Activated naive CD8-positive, alpha-beta T cell treated with anti-CD3 and anti-CD28 coated beads for 36 hours (primary cell): ENCODE measurements at regions not wholly inside any gene's neighbourhood (a gene's known extent, or its start where the extent isn't known, plus 50 kb on each side); places are given as distances from the start of the nearest gene placed in this dataset.
"Not testable (repeated sequence)": the region's sequence is repeated elsewhere in the genome, so short reads cannot be mapped to it uniquely, and the experiment has no call there.

Experiments
- DNase-seq: peaks from one replicate; pipeline ENCODE4 v3.0.0; 2021
- H3K27ac Mint-ChIP-seq: one replicate; pipeline ENCODE4 v1.8.0; 2022; ENCODE audit warnings: mild to moderate bottlenecking, moderate library complexity, mixed read lengths
- H3K27me3 Mint-ChIP-seq: one replicate; pipeline ENCODE4 v1.8.0; 2022; ENCODE audit warnings: mild to moderate bottlenecking, mixed read lengths
- H3K36me3 Mint-ChIP-seq: one replicate; pipeline ENCODE4 v1.8.0; 2021; ENCODE audit warnings: mild to moderate bottlenecking, mixed read lengths
- H3K4me1 Mint-ChIP-seq: one replicate; pipeline ENCODE4 v1.8.0; 2021; ENCODE audit warnings: mixed read lengths
- H3K4me3 Mint-ChIP-seq: one replicate; pipeline ENCODE4 v1.8.0; 2022; ENCODE audit warnings: mild to moderate bottlenecking, moderate library complexity, mixed read lengths
- H3K9me3 Mint-ChIP-seq: one replicate; pipeline ENCODE4 v1.8.0; 2022; ENCODE audit warnings: mixed read lengths

DNA sequence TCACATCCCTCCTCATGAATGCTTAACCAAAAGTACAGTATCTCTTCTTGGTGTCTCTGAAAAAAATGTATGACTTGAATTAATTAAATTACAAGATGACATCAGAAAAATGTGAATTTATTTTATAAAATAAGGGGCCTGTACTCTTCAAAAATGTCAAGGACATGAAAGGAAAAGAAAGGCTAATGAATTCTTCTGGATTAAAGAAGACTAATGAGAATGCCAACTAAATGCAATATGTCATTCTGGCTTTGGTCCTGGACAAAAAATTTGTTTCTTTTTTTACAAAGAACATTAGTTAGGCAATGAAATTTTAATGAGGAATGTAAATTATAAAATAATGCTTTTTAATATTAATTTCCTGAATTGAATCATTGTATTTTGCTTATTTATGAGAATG, 1125.7 kb downstream of the DNAJB9 start:
- Mint-ChIP-seq H3K4me3 (no peak overlapping the region), H3K36me3 (no peaks in the 10 kb centered on the region), H3K27ac (no peak overlapping the region), H3K9me3 (peaks cover 3% of the 10 kb centered on the region), H3K4me1 (no peaks in the 10 kb centered on the region), H3K27me3 (no peaks in the 10 kb centered on the region)
- no peak for DNase-seq

DNA sequence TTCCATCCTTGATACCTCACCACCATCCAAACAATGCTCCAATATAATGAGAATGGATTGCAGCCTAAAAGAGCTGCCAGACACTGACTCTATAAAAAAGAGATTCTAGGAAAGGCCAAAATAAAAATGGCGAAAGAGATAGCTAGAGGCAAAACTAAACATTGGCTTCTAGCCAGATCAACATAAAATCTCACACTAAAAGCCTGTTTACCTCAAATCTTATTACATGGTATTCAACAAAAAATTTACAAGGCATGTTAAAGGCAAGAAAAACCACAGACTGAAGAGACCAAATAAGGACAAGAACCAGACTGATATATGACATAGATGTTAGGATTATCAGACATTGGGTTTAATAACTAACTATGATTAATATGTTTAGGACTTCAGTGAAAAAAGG, 1127.0 kb downstream of the DNAJB9 start:
- peaks cover 3% of the 10 kb centered on the region for H3K9me3 Mint-ChIP-seq
- H3K4me3 Mint-ChIP-seq: no peak overlapping the region
- no peak for DNase-seq
- no peaks in the 10 kb centered on the region for H3K4me1 Mint-ChIP-seq
- no peaks in the 10 kb centered on the region for H3K36me3 Mint-ChIP-seq
- H3K27me3 Mint-ChIP-seq: no peaks in the 10 kb centered on the region
- H3K27ac Mint-ChIP-seq: no peak overlapping the region

DNA sequence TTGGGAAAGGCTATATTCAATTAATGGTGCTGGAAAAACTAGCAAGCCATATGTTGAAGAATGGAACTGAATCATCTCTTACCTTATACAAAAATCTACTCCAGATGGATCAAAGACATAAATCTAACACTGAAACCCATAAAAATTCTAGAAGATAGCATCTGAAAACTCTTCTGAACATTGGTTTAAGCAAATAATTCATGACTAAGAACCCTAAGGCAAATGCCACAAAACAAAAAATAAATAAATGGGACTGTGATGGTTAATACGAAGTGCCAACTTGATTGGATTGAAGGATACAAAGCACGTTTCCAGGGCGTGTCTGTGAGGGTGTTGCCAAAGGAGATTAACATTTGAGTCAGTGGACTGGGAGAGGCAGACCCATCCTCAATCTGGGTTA, 1130.0 kb downstream of the DNAJB9 start:
- DNase-seq: no peak
- peaks cover 3% of the 10 kb centered on the region for H3K9me3 Mint-ChIP-seq
- H3K27ac Mint-ChIP-seq: no peak overlapping the region
- no peaks in the 10 kb centered on the region for H3K4me1 Mint-ChIP-seq
- H3K4me3 Mint-ChIP-seq: no peak overlapping the region
- H3K27me3 Mint-ChIP-seq: no peaks in the 10 kb centered on the region
- H3K36me3 Mint-ChIP-seq: no peaks in the 10 kb centered on the region

DNA sequence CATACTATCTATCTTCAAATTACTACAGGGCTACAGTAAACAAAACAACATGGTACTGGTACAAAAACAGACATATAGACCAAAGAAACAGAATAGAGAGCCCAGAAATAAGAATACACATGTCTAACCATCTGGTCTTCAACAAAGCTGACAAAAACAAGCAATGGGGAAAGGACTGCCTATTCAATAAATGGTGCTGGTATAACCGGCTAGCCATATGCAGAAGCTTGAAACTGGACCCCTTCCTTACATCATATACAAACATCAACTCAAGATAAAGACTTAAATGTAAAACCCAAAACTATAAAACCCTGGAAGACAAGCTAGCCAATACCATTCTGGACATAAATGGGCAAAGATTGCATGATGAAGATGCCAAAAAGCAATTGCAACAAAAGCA, 1143.7 kb downstream of the DNAJB9 start:
- H3K36me3 Mint-ChIP-seq: no peaks in the 10 kb centered on the region
- H3K27ac Mint-ChIP-seq: no peak overlapping the region
- no peak for DNase-seq
- H3K27me3 Mint-ChIP-seq: no peaks in the 10 kb centered on the region
- no peak overlapping the region for H3K4me3 Mint-ChIP-seq
- peaks cover 2% of the 10 kb centered on the region for H3K9me3 Mint-ChIP-seq
- H3K4me1 Mint-ChIP-seq: no peaks in the 10 kb centered on the region

DNA sequence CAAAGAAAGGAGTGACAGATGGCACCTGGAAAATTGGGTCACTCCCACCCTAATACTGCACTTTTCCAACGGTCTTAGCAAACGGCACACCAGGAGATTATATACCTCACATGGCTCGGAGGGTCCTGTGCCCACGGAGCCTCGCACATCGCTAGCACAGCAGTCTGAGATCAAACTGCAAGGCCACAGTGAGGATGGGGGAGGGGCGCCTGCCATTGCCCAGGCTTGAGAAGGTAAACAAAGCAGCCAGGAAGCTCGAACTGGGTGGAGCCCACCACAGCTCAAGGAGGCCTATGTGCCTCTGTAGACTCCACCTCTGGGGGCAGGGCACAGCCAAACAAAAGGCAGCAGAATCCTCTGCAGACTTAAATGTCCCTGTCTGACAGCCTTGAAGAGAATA, 1149.7 kb downstream of the DNAJB9 start:
- DNase-seq, H3K36me3 Mint-ChIP-seq: not testable (repeated sequence)

DNA sequence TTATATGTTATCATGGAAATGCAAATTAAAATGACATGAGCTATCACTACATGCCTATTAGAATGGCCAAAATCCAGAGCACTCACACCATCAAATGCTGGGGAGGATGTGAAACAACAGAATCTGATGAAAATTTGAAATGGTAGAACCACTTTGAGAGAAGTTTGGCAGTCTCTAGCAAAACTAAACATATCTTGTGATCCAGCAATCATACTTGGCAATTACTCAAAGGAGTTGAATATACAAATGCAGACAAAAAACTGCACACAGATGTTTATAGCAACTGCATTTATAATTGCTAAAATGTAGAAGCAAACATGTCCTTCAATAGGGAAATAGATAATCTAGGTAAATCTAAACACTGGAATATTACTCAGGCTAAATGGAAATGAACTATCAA, 1164.9 kb downstream of the DNAJB9 start:
- Mint-ChIP-seq H3K27me3 (no peaks in the 10 kb centered on the region), H3K27ac (no peak overlapping the region), H3K9me3 (no peaks in the 10 kb centered on the region), H3K4me3 (no peak overlapping the region), H3K36me3 (no peaks in the 10 kb centered on the region), H3K4me1 (no peaks in the 10 kb centered on the region)
- DNase-seq: no peak

More for the DNA sequence above, 1149.7 kb downstream of the DNAJB9 start:
- not testable (repeated sequence) for H3K9me3 Mint-ChIP-seq, H3K27ac Mint-ChIP-seq, H3K27me3 Mint-ChIP-seq, H3K4me3 Mint-ChIP-seq, H3K4me1 Mint-ChIP-seq

DNA sequence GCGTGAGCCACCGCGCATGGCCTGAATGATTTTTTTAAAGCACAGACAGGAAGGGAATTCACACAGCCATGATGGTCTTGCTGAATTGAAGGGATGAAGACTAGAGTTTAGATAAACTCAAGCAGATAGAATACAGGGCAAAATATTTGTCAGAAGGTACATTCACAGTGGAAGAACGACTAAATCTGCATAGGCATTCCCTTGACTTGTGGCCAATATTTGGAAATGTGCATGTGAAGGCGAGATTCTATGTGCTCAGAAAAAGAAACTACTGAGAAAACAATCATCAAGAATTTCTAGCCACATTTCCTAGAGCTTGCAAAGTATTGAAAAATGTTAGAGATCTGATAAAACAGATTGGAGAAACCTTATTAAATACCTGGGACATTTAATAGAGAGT, 1166.2 kb downstream of the DNAJB9 start:
- H3K27ac Mint-ChIP-seq: no peak overlapping the region
- H3K36me3 Mint-ChIP-seq: no peaks in the 10 kb centered on the region
- H3K4me1 Mint-ChIP-seq: no peaks in the 10 kb centered on the region
- no peaks in the 10 kb centered on the region for H3K9me3 Mint-ChIP-seq
- H3K27me3 Mint-ChIP-seq: no peaks in the 10 kb centered on the region
- no peak for DNase-seq
- no peak overlapping the region for H3K4me3 Mint-ChIP-seq

- Mint-ChIP-seq H3K36me3 (no peaks in the 10 kb centered on the region), H3K4me3 (no peak overlapping the region), H3K4me1 (no peaks in the 10 kb centered on the region), H3K9me3 (no peaks in the 10 kb centered on the region), H3K27ac (no peak overlapping the region), H3K27me3 (no peaks in the 10 kb centered on the region)
- no peak for DNase-seq
Observed at GRCh38 chr7:109745677-109746410, 1176.2 kb downstream of the DNAJB9 start.

DNA sequence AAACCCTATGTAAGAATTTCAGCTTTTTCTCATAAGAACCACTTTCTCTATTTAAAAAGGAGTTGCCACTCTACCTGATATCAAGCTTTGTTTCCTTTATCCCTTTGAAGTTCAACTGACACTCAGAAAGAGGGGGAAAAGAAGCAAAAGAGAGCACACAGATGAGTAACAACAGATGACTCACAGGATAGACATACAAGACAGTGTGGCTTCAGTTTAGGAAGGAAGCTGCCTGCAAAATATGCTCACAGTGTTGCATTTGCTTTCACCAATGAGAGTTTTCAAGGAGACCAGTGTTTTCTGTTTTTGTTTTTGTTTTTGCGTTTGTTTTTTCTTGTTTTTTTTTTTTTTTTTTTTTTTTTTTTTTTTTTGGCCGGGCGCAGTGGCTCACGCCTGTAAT, 1181.6 kb downstream of the DNAJB9 start:
- H3K4me3 Mint-ChIP-seq: no peak overlapping the region
- no peaks in the 10 kb centered on the region for H3K4me1 Mint-ChIP-seq
- no peaks in the 10 kb centered on the region for H3K36me3 Mint-ChIP-seq
- no peaks in the 10 kb centered on the region for H3K9me3 Mint-ChIP-seq
- no peak overlapping the region for H3K27ac Mint-ChIP-seq
- no peak for DNase-seq
- no peaks in the 10 kb centered on the region for H3K27me3 Mint-ChIP-seq

- Mint-ChIP-seq H3K4me1 (no peaks in the 10 kb centered on the region), H3K9me3 (no peaks in the 10 kb centered on the region), H3K36me3 (no peaks in the 10 kb centered on the region), H3K27ac (no peak overlapping the region), H3K27me3 (no peaks in the 10 kb centered on the region), H3K4me3 (no peak overlapping the region)
- DNase-seq: no peak
Observed at GRCh38 chr7:109752068-109752467, 1182.4 kb downstream of the DNAJB9 start.

DNA sequence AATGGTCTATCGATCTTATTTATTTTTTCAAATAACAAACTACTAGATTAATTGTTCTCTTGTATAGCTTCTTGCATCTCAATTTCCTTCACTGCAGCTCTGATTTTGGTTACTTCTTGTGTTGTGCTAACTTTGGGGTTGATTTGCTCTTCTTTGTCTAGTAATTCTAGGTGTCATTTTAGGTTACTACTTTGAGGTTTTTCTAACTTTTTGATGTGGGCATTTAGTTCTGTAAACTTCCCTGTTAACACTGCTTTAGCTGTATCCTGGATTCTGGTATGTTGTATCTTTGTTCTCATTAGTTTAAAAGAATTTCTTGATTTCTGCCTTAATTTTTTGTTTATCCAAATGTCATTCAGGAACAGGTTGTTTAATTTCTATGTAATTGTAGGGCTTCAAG, 1188.0 kb downstream of the DNAJB9 start:
- Mint-ChIP-seq H3K4me3 (no peak overlapping the region), H3K36me3 (no peaks in the 10 kb centered on the region), H3K9me3 (peaks cover 9% of the 10 kb centered on the region), H3K27ac (no peak overlapping the region), H3K4me1 (no peaks in the 10 kb centered on the region), H3K27me3 (no peaks in the 10 kb centered on the region)
- DNase-seq: no peak

GRCh38 chr7:109763611-109764010, 1193.9 kb downstream of the DNAJB9 start:
- Mint-ChIP-seq H3K36me3 (no peaks in the 10 kb centered on the region), H3K4me1 (no peaks in the 10 kb centered on the region), H3K27ac (no peak overlapping the region), H3K9me3 (peaks cover 7% of the 10 kb centered on the region), H3K4me3 (no peak overlapping the region), H3K27me3 (no peaks in the 10 kb centered on the region)
- DNase-seq: no peak

DNA sequence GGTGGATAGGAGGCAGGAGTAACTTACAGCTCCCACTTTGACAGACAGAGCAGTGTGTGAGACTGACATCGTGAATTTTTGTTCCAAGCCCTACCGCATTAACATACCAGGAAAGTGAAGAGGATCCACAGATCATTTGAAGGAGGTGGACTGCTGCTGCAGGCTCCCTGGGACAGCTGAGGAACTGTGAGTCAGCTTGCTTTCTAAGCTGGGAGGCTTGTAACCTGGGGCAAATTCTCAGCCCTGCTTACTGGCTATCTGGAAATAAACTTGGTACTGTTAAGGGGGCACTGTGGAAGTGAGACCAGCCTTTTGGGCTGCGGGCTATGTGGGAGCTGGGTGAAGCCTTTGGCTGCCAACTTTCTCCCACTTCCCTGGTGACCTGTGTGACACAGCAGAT, 1202.5 kb downstream of the DNAJB9 start:
- Mint-ChIP-seq H3K4me1 (no peaks in the 10 kb centered on the region), H3K36me3 (no peaks in the 10 kb centered on the region), H3K9me3 (peaks cover 4% of the 10 kb centered on the region), H3K27ac (no peak overlapping the region), H3K27me3 (no peaks in the 10 kb centered on the region), H3K4me3 (no peak overlapping the region)
- DNase-seq: no peak

GRCh38 chr7:109782806-109783205, 1213.1 kb downstream of the DNAJB9 start:
- Mint-ChIP-seq H3K4me1 (no peaks in the 10 kb centered on the region), H3K27ac (no peak overlapping the region), H3K27me3 (no peaks in the 10 kb centered on the region), H3K9me3 (no peaks in the 10 kb centered on the region), H3K36me3 (no peaks in the 10 kb centered on the region), H3K4me3 (no peak overlapping the region)
- DNase-seq: no peak

- no peaks in the 10 kb centered on the region for H3K36me3 Mint-ChIP-seq
- no peak for DNase-seq
- H3K27me3 Mint-ChIP-seq: no peaks in the 10 kb centered on the region
- no peaks in the 10 kb centered on the region for H3K4me1 Mint-ChIP-seq
- H3K27ac Mint-ChIP-seq: no peak overlapping the region
- H3K9me3 Mint-ChIP-seq: peaks cover 2% of the 10 kb centered on the region
- no peak overlapping the region for H3K4me3 Mint-ChIP-seq
Observed at GRCh38 chr7:109806548-109806947, 1236.9 kb downstream of the DNAJB9 start.

DNA sequence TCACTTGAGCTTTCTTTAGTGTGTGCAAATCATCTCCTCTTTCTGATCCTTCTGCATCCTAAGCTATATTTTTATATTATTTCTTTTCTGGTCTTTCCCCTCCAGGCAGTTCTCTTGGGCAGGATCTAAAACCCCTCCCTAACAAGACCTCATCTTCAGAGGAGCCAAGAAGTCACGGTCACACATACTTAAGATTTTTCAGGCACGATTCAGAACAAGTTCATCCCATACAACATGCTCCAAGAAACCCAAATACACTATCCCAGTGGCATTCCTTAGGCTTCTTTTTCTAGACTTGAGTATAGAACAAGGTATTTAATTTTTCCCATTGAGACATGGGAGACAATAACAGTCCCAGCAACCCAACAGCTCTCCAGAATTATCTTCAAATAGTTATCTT, 1251.5 kb downstream of the DNAJB9 start:
- Mint-ChIP-seq H3K9me3 (peaks cover 16% of the 10 kb centered on the region), H3K27ac (no peak overlapping the region), H3K4me1 (no peaks in the 10 kb centered on the region), H3K4me3 (no peak overlapping the region), H3K36me3 (no peaks in the 10 kb centered on the region), H3K27me3 (peaks cover 2% of the 10 kb centered on the region)
- no peak for DNase-seq
